ENCODE measurements at regions not wholly inside any gene's neighbourhood (a gene's known extent, or its start where the extent isn't known, plus 50 kb on each side); places are given as distances from the start of the nearest gene placed in this dataset.
"Not testable (repeated sequence)": the region's sequence is repeated elsewhere in the genome, so short reads cannot be mapped to it uniquely, and the experiment has no call there.

- Histone ChIP-seq H3K9me2 (replicated peaks; ENCODE audit: insufficient read depth, low read length) (no peaks in the 10 kb centered on the region), H2AFZ (ENCODE audit: low read length) (no peak overlapping the region), H3K27ac (ENCODE audit: low read length) (no peak overlapping the region), H3K4me3 (ENCODE audit: low read length) (no peak overlapping the region), H4K20me1 (ENCODE audit: insufficient read depth, low read depth, low read length) (no peaks in the 10 kb centered on the region), H3K9me3 (ENCODE audit: low read length) (no peaks in the 10 kb centered on the region), H3K4me2 (ENCODE audit: low read depth, low read length, poor library complexity, severe bottlenecking) (no peak overlapping the region), H3K79me2 (ENCODE audit: low read length) (no peaks in the 10 kb centered on the region), H3K27me3 (ENCODE audit: low read length) (no peaks in the 10 kb centered on the region; the same call in 1 of the 2 replicates), H3K9ac (ENCODE audit: low read length) (no peak overlapping the region), H3K4me1 (ENCODE audit: low read length) (no peaks in the 10 kb centered on the region), H3K36me3 (ENCODE audit: insufficient read depth, low read length) (no peaks in the 10 kb centered on the region)
- DNase-seq: no peak
Observed at GRCh38 chr15:31502541-31503229, 176.1 kb downstream of the KLF13 start.

GRCh38 chr15:31503256-31503655, 176.6 kb downstream of the KLF13 start:
- Histone ChIP-seq H3K4me1 (ENCODE audit: low read length) (no peaks in the 10 kb centered on the region), H3K9ac (ENCODE audit: low read length) (no peak overlapping the region), H3K36me3 (ENCODE audit: insufficient read depth, low read length) (no peaks in the 10 kb centered on the region), H3K27ac (ENCODE audit: low read length) (no peak overlapping the region), H3K4me2 (ENCODE audit: low read depth, low read length, poor library complexity, severe bottlenecking) (no peak overlapping the region), H3K79me2 (ENCODE audit: low read length) (no peaks in the 10 kb centered on the region), H3K9me2 (replicated peaks; ENCODE audit: insufficient read depth, low read length) (no peaks in the 10 kb centered on the region), H3K4me3 (ENCODE audit: low read length) (no peak overlapping the region), H4K20me1 (ENCODE audit: insufficient read depth, low read depth, low read length) (no peaks in the 10 kb centered on the region), H3K9me3 (ENCODE audit: low read length) (no peaks in the 10 kb centered on the region), H2AFZ (ENCODE audit: low read length) (no peak overlapping the region), H3K27me3 (ENCODE audit: low read length) (no peaks in the 10 kb centered on the region; the same call in 1 of the 2 replicates)
- no peak for DNase-seq

GRCh38 chr15:31503758-31504461, 177.3 kb downstream of the KLF13 start:
- H3K9me3 ChIP-seq (ENCODE audit: low read length): no peaks in the 10 kb centered on the region
- H3K4me2 ChIP-seq (ENCODE audit: low read depth, low read length, poor library complexity, severe bottlenecking): no peak overlapping the region
- H3K4me3 ChIP-seq (ENCODE audit: low read length): no peak overlapping the region
- H3K27me3 ChIP-seq (ENCODE audit: low read length): no peaks in the 10 kb centered on the region; the same call in 1 of the 2 replicates
- no peak overlapping the region for H2AFZ ChIP-seq (ENCODE audit: low read length)
- H3K27ac ChIP-seq (ENCODE audit: low read length): no peak overlapping the region
- no peaks in the 10 kb centered on the region for H3K9me2 ChIP-seq (replicated peaks; ENCODE audit: insufficient read depth, low read length)
- DNase-seq: no peak
- no peaks in the 10 kb centered on the region for H3K36me3 ChIP-seq (ENCODE audit: insufficient read depth, low read length)
- H4K20me1 ChIP-seq (ENCODE audit: insufficient read depth, low read depth, low read length): no peaks in the 10 kb centered on the region
- H3K79me2 ChIP-seq (ENCODE audit: low read length): no peaks in the 10 kb centered on the region
- H3K9ac ChIP-seq (ENCODE audit: low read length): no peak overlapping the region
- H3K4me1 ChIP-seq (ENCODE audit: low read length): no peaks in the 10 kb centered on the region

- DNase-seq: no peak
- Histone ChIP-seq H3K27ac (ENCODE audit: low read length) (no peak overlapping the region), H2AFZ (ENCODE audit: low read length) (no peak overlapping the region), H3K36me3 (ENCODE audit: insufficient read depth, low read length) (no peaks in the 10 kb centered on the region), H4K20me1 (ENCODE audit: insufficient read depth, low read depth, low read length) (no peaks in the 10 kb centered on the region), H3K4me3 (ENCODE audit: low read length) (no peak overlapping the region), H3K4me1 (ENCODE audit: low read length) (no peaks in the 10 kb centered on the region), H3K79me2 (ENCODE audit: low read length) (no peaks in the 10 kb centered on the region), H3K4me2 (ENCODE audit: low read depth, low read length, poor library complexity, severe bottlenecking) (no peak overlapping the region), H3K9me3 (ENCODE audit: low read length) (no peaks in the 10 kb centered on the region), H3K9me2 (replicated peaks; ENCODE audit: insufficient read depth, low read length) (no peaks in the 10 kb centered on the region), H3K27me3 (ENCODE audit: low read length) (no peaks in the 10 kb centered on the region; the same call in 1 of the 2 replicates), H3K9ac (ENCODE audit: low read length) (no peak overlapping the region)
Observed at GRCh38 chr15:31504462-31504839, 177.8 kb downstream of the KLF13 start.

- not testable (repeated sequence) for H3K79me2 ChIP-seq (ENCODE audit: low read length); H3K4me1 ChIP-seq (ENCODE audit: low read length); H4K20me1 ChIP-seq (ENCODE audit: insufficient read depth, low read depth, low read length); H3K9ac ChIP-seq (ENCODE audit: low read length); H3K27ac ChIP-seq (ENCODE audit: low read length); H3K9me3 ChIP-seq (ENCODE audit: low read length); DNase-seq; H3K36me3 ChIP-seq (ENCODE audit: insufficient read depth, low read length); H2AFZ ChIP-seq (ENCODE audit: low read length); H3K27me3 ChIP-seq (ENCODE audit: low read length); H3K4me3 ChIP-seq (ENCODE audit: low read length); H3K4me2 ChIP-seq (ENCODE audit: low read depth, low read length, poor library complexity, severe bottlenecking); H3K9me2 ChIP-seq (replicated peaks; ENCODE audit: insufficient read depth, low read length)
Observed at GRCh38 chr15:31507573-31507972, 180.9 kb downstream of the KLF13 start.

GRCh38 chr15:31508656-31509055, 182.0 kb downstream of the KLF13 start:
- Histone ChIP-seq H3K4me3 (ENCODE audit: low read length) (no peak overlapping the region), H4K20me1 (ENCODE audit: insufficient read depth, low read depth, low read length) (no peaks in the 10 kb centered on the region), H3K27ac (ENCODE audit: low read length) (no peak overlapping the region), H3K9me2 (replicated peaks; ENCODE audit: insufficient read depth, low read length) (no peaks in the 10 kb centered on the region), H3K9me3 (ENCODE audit: low read length) (no peaks in the 10 kb centered on the region), H3K9ac (ENCODE audit: low read length) (no peak overlapping the region), H3K79me2 (ENCODE audit: low read length) (no peaks in the 10 kb centered on the region), H3K36me3 (ENCODE audit: insufficient read depth, low read length) (no peaks in the 10 kb centered on the region), H3K27me3 (ENCODE audit: low read length) (no peaks in the 10 kb centered on the region; the same call in 1 of the 2 replicates), H3K4me1 (ENCODE audit: low read length) (no peaks in the 10 kb centered on the region), H2AFZ (ENCODE audit: low read length) (no peak overlapping the region), H3K4me2 (ENCODE audit: low read depth, low read length, poor library complexity, severe bottlenecking) (no peak overlapping the region)
- no peak for DNase-seq

- Histone ChIP-seq H3K79me2 (ENCODE audit: low read length) (no peaks in the 10 kb centered on the region), H3K4me3 (ENCODE audit: low read length) (no peak overlapping the region), H3K9ac (ENCODE audit: low read length) (no peak overlapping the region), H3K4me2 (ENCODE audit: low read depth, low read length, poor library complexity, severe bottlenecking) (no peak overlapping the region), H3K9me3 (ENCODE audit: low read length) (no peaks in the 10 kb centered on the region), H3K4me1 (ENCODE audit: low read length) (no peaks in the 10 kb centered on the region), H3K9me2 (replicated peaks; ENCODE audit: insufficient read depth, low read length) (no peaks in the 10 kb centered on the region), H3K27ac (ENCODE audit: low read length) (no peak overlapping the region), H3K36me3 (ENCODE audit: insufficient read depth, low read length) (no peaks in the 10 kb centered on the region), H4K20me1 (ENCODE audit: insufficient read depth, low read depth, low read length) (no peaks in the 10 kb centered on the region), H3K27me3 (ENCODE audit: low read length) (no peaks in the 10 kb centered on the region; the same call in 1 of the 2 replicates), H2AFZ (ENCODE audit: low read length) (no peak overlapping the region)
- DNase-seq: no peak
Observed at GRCh38 chr15:31510057-31510456, 183.4 kb downstream of the KLF13 start.

- Histone ChIP-seq H3K4me1 (ENCODE audit: low read length) (no peaks in the 10 kb centered on the region), H3K4me3 (ENCODE audit: low read length) (no peak overlapping the region), H3K27ac (ENCODE audit: low read length) (no peak overlapping the region), H3K79me2 (ENCODE audit: low read length) (no peaks in the 10 kb centered on the region), H3K9me2 (replicated peaks; ENCODE audit: insufficient read depth, low read length) (no peaks in the 10 kb centered on the region), H2AFZ (ENCODE audit: low read length) (no peak overlapping the region), H3K9me3 (ENCODE audit: low read length) (no peaks in the 10 kb centered on the region), H3K9ac (ENCODE audit: low read length) (no peak overlapping the region), H3K36me3 (ENCODE audit: insufficient read depth, low read length) (no peaks in the 10 kb centered on the region), H3K4me2 (ENCODE audit: low read depth, low read length, poor library complexity, severe bottlenecking) (no peak overlapping the region), H3K27me3 (ENCODE audit: low read length) (no peaks in the 10 kb centered on the region; the same call in 1 of the 2 replicates), H4K20me1 (ENCODE audit: insufficient read depth, low read depth, low read length) (no peaks in the 10 kb centered on the region)
- no peak for DNase-seq
Observed at GRCh38 chr15:31511707-31512310, 185.2 kb downstream of the KLF13 start.
